ENCODE measurements at regions not wholly inside any gene's neighbourhood (a gene's known extent, or its start where the extent isn't known, plus 50 kb on each side); places are given as distances from the start of the nearest gene placed in this dataset.

DNA sequence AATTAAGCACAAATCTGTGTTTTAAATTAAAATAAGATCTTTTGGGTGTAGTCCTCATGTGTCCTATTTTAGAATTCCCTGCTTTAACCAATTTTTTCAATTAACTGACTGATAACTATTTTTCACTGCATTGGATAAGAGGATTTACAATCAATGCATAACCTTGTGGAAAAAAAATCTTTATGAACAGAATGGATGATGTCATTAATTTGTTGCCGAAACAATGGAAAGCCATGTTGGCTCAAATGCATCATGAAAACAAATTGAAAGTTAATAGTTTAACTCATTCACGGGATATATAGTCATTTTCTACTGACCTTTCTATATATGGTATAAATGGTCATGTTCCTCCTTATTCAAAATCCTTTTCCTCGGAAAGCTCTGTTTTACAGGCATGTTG is 82.3 kb downstream of the PRLHR start:
- WGBS (ENCODE audit: insufficient coverage, insufficient read length): no CpG with 5 or more reads among the region's 3 CpGs

GRCh38 chr10:118511711-118512110 is 83.7 kb downstream of the PRLHR start:
- no peaks in the 10 kb centered on the region for H3K27me3 ChIP-seq (ENCODE audit: control insufficient read depth, insufficient read depth, low read length)
- WGBS (ENCODE audit: insufficient coverage, insufficient read length): no CpG with 5 or more reads among the region's 2 CpGs
- H3K27ac ChIP-seq (ENCODE audit: low read length): no peak overlapping the region
- H3K36me3 ChIP-seq (ENCODE audit: control insufficient read depth, insufficient read depth, low read length): no peaks in the 10 kb centered on the region
- no peak overlapping the region for H3K4me3 ChIP-seq (ENCODE audit: low read length)
- no peaks in the 10 kb centered on the region for H3K4me1 ChIP-seq (ENCODE audit: control insufficient read depth, insufficient read depth, low read length)
- DNase-seq (ENCODE audit: low read depth, low spot score): no peak
- H3K9me3 ChIP-seq (ENCODE audit: control insufficient read depth, insufficient read depth, low read length): no peaks in the 10 kb centered on the region

More for the DNA sequence above, 82.3 kb downstream of the PRLHR start:
- Histone ChIP-seq H3K4me1 (ENCODE audit: control insufficient read depth, insufficient read depth, low read length) (no peaks in the 10 kb centered on the region), H3K9me3 (ENCODE audit: control insufficient read depth, insufficient read depth, low read length) (no peaks in the 10 kb centered on the region), H3K27me3 (ENCODE audit: control insufficient read depth, insufficient read depth, low read length) (no peaks in the 10 kb centered on the region), H3K36me3 (ENCODE audit: control insufficient read depth, insufficient read depth, low read length) (no peaks in the 10 kb centered on the region), H3K4me3 (ENCODE audit: low read length) (no peak overlapping the region), H3K27ac (ENCODE audit: low read length) (no peak overlapping the region)
- no peak for DNase-seq (ENCODE audit: low read depth, low spot score)

DNA sequence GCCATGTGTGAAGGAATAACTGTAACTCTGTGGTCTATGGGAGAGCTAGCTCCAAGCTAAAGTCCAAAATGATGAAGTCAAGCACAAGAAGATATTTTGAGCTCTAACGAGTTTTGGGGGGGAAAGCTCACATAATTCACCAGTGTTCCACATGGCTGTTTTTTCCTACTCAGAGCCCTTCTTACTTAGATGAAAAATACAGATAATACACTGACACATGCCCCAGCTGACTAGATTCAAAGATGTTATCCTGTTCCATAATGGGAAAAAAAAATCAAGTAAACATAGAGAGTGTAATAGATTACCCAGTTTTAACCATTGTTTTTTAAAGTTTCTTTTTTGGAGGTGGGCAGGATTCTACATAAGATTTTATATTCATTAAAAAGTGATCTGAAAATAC is 86.6 kb downstream of the PRLHR start:
- no CpG with 5 or more reads among the region's 1 CpG for WGBS (ENCODE audit: insufficient coverage, insufficient read length)
- Histone ChIP-seq H3K9me3 (ENCODE audit: control insufficient read depth, insufficient read depth, low read length) (no peaks in the 10 kb centered on the region), H3K4me3 (ENCODE audit: low read length) (no peak overlapping the region), H3K36me3 (ENCODE audit: control insufficient read depth, insufficient read depth, low read length) (no peaks in the 10 kb centered on the region), H3K27ac (ENCODE audit: low read length) (no peak overlapping the region), H3K4me1 (ENCODE audit: control insufficient read depth, insufficient read depth, low read length) (no peaks in the 10 kb centered on the region), H3K27me3 (ENCODE audit: control insufficient read depth, insufficient read depth, low read length) (no peaks in the 10 kb centered on the region)
- DNase-seq (ENCODE audit: low read depth, low spot score): no peak

- no CpG with 5 or more reads among the region's 2 CpGs for WGBS (ENCODE audit: insufficient coverage, insufficient read length)
- no peaks in the 10 kb centered on the region for H3K27me3 ChIP-seq (ENCODE audit: control insufficient read depth, insufficient read depth, low read length)
- no peak for DNase-seq (ENCODE audit: low read depth, low spot score)
Measured at GRCh38 chr10:118508355-118508754, 87.1 kb downstream of the PRLHR start.

DNA sequence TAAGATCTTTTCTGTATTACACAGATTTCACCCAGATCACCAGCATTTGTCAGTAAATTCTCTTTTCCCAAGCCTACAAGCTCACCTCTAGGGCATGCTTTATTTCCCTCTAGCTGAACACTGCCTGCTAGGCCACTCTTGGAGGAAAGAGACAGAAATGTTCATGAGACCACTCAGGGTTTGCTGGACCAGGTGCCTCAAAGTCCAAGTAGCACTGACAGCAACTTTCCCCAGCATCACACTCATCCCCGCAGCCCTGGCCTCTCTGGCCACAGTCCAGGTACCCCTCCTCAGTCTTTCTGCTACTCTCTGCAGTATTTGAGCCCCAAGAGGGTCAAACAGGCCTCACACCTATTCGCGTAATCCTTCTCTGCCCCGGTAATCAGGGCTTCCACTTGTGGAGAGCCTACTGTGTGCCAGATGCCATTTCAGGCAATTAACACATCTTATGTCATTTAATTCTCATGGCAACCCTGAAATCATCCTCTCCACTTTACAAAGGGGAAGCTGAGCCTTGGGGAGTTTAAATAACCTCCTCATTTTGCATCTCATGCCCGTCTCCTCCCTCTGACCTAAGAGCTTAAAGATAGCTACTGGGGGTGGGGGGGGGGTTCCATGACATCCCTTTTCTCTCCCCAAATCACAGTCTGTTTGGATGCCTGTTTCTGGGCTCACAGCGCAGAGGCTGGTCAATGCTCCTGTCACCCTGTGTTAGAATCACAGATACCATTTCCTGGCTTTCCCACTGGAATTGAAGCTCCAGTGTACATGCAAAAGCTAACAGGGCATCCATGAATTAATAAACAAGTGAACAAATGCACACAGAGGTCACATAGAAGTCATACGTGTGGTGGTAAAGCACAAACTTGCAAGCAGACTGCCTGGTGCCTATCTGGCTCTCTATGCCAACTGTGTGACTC is 88.5 kb downstream of the PRLHR start:
- 0 out of 2 replicates have a peak, but pooled peaks cover 1% of the 10 kb centered on the region for H3K4me1 ChIP-seq (ENCODE audit: control insufficient read depth, insufficient read depth, low read length)
- WGBS (ENCODE audit: insufficient coverage, insufficient read length): no CpG with 5 or more reads among the region's 7 CpGs
- no peak overlapping the region for H3K4me3 ChIP-seq (ENCODE audit: low read length)
- no peak overlapping the region for H3K27ac ChIP-seq (ENCODE audit: low read length)
- H3K36me3 ChIP-seq (ENCODE audit: control insufficient read depth, insufficient read depth, low read length): no peaks in the 10 kb centered on the region
- H3K27me3 ChIP-seq (ENCODE audit: control insufficient read depth, insufficient read depth, low read length): no peaks in the 10 kb centered on the region
- no peak for DNase-seq (ENCODE audit: low read depth, low spot score)
- no peaks in the 10 kb centered on the region for H3K9me3 ChIP-seq (ENCODE audit: control insufficient read depth, insufficient read depth, low read length)

More at GRCh38 chr10:118508355-118508754, 87.1 kb downstream of the PRLHR start:
- H3K4me3 ChIP-seq (ENCODE audit: low read length): no peak overlapping the region
- no peaks in the 10 kb centered on the region for H3K36me3 ChIP-seq (ENCODE audit: control insufficient read depth, insufficient read depth, low read length)
- H3K27ac ChIP-seq (ENCODE audit: low read length): no peak overlapping the region
- H3K4me1 ChIP-seq (ENCODE audit: control insufficient read depth, insufficient read depth, low read length): no peaks in the 10 kb centered on the region
- no peaks in the 10 kb centered on the region for H3K9me3 ChIP-seq (ENCODE audit: control insufficient read depth, insufficient read depth, low read length)

DNA sequence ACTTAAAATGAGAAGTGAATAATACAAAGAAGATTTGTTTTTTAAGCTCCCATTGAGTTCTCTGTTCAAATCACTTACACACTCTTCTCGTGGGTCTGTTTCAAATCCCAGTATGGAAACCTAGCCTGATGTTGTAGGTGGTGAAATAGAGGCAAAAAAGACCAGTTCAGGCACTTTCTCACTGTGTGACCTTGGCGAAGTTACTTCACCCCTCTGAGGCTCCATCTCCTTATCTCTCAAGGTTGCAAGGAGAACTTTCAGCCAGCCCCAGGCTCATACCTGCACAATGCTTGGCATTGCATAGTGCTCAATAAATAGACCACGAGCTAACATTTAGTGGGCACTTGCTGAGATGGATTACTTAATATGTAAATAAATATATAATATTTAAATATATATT is 90.1 kb downstream of the PRLHR start:
- no peak overlapping the region for H3K4me3 ChIP-seq (ENCODE audit: low read length)
- H3K4me1 ChIP-seq (ENCODE audit: control insufficient read depth, insufficient read depth, low read length): 0 out of 2 replicates have a peak, but pooled peaks cover 1% of the 10 kb centered on the region
- no peaks in the 10 kb centered on the region for H3K9me3 ChIP-seq (ENCODE audit: control insufficient read depth, insufficient read depth, low read length)
- H3K27ac ChIP-seq (ENCODE audit: low read length): no peak overlapping the region
- no CpG with 5 or more reads among the region's 3 CpGs for WGBS (ENCODE audit: insufficient coverage, insufficient read length)
- no peaks in the 10 kb centered on the region for H3K36me3 ChIP-seq (ENCODE audit: control insufficient read depth, insufficient read depth, low read length)
- no peaks in the 10 kb centered on the region for H3K27me3 ChIP-seq (ENCODE audit: control insufficient read depth, insufficient read depth, low read length)
- no peak for DNase-seq (ENCODE audit: low read depth, low spot score)

DNA sequence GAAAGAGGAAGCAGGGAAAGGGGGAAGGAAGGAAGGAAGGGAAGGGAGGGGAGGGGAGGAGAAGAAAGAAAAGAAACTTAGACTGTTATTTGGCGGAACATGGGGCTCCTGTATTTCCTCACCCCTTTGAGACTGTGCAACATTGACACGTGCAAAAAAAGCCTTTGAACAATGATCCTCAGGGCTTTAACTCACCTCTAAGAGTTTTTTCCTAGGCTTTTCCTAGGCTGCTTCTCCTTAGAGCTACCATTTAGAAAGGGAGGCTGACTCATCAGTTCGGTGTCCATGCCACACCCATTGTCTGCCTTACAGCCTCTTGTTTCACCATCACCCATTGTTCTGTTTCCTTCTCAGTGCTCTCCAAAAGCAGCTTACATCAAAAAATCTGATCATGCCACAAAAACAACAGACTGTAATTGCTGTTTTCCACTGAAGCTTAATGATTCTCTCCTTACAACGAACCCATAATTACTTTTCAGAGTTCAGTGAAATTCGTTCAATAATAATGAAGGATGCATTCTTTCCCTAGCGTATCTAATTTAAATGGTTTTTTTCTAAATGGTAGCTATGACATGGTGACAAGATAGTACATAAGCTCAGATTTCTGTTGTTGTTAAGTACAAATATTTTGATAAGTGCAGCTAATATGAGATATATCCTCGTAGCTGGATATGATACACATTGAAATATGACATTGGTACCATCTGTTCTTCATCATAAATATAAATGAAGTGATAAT is 90.8 kb downstream of the PRLHR start:
- no CpG with 5 or more reads among the region's 7 CpGs for WGBS (ENCODE audit: insufficient coverage, insufficient read length)

DNA sequence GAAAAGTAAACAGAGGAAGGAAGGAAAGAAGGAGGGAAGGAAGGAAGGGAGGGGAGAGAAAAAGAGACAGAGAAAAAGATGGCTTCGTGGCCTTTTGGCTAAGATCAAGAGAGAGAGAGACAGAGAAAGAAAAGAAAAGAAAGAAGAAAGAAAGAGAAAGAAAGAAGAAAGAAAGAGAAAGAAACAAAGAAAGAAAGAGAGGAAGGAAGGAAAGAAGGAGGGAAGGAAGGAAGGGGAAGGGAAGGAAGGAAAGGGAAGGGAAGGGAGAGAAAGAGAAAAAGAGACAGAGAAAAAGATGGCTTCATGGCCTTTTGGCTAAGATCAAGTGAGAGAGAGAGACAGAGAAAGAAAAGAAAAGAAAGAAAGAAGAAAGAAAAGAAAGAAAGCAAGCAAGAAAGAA is 91.4 kb downstream of the PRLHR start:
- DNase-seq (ENCODE audit: low read depth, low spot score): no peak
- 0 out of 2 replicates have a peak, but pooled peaks cover 1% of the 10 kb centered on the region for H3K4me1 ChIP-seq (ENCODE audit: control insufficient read depth, insufficient read depth, low read length)
- H3K27me3 ChIP-seq (ENCODE audit: control insufficient read depth, insufficient read depth, low read length): no peaks in the 10 kb centered on the region
- H3K9me3 ChIP-seq (ENCODE audit: control insufficient read depth, insufficient read depth, low read length): no peaks in the 10 kb centered on the region
- no peak overlapping the region for H3K27ac ChIP-seq (ENCODE audit: low read length)
- WGBS (ENCODE audit: insufficient coverage, insufficient read length): no CpG with 5 or more reads among the region's 1 CpG
- no peak overlapping the region for H3K4me3 ChIP-seq (ENCODE audit: low read length)
- H3K36me3 ChIP-seq (ENCODE audit: control insufficient read depth, insufficient read depth, low read length): no peaks in the 10 kb centered on the region

More for the DNA sequence above, 90.8 kb downstream of the PRLHR start:
- Histone ChIP-seq H3K36me3 (ENCODE audit: control insufficient read depth, insufficient read depth, low read length) (no peaks in the 10 kb centered on the region), H3K9me3 (ENCODE audit: control insufficient read depth, insufficient read depth, low read length) (no peaks in the 10 kb centered on the region), H3K27ac (ENCODE audit: low read length) (no peak overlapping the region), H3K4me3 (ENCODE audit: low read length) (no peak overlapping the region), H3K27me3 (ENCODE audit: control insufficient read depth, insufficient read depth, low read length) (no peaks in the 10 kb centered on the region), H3K4me1 (ENCODE audit: control insufficient read depth, insufficient read depth, low read length) (0 out of 2 replicates have a peak, but pooled peaks cover 1% of the 10 kb centered on the region)
- no peak for DNase-seq (ENCODE audit: low read depth, low spot score)

GRCh38 chr10:118503192-118503591 is 92.3 kb downstream of the PRLHR start:
- H3K9me3 ChIP-seq (ENCODE audit: control insufficient read depth, insufficient read depth, low read length): no peaks in the 10 kb centered on the region
- H3K4me3 ChIP-seq (ENCODE audit: low read length): no peak overlapping the region
- H3K27ac ChIP-seq (ENCODE audit: low read length): no peak overlapping the region
- H3K27me3 ChIP-seq (ENCODE audit: control insufficient read depth, insufficient read depth, low read length): no peaks in the 10 kb centered on the region
- H3K4me1 ChIP-seq (ENCODE audit: control insufficient read depth, insufficient read depth, low read length): 0 out of 2 replicates have a peak, but pooled peaks cover 1% of the 10 kb centered on the region
- no peaks in the 10 kb centered on the region for H3K36me3 ChIP-seq (ENCODE audit: control insufficient read depth, insufficient read depth, low read length)
- no peak for DNase-seq (ENCODE audit: low read depth, low spot score)
- WGBS (ENCODE audit: insufficient coverage, insufficient read length): no CpG with 5 or more reads among the region's 2 CpGs

DNA sequence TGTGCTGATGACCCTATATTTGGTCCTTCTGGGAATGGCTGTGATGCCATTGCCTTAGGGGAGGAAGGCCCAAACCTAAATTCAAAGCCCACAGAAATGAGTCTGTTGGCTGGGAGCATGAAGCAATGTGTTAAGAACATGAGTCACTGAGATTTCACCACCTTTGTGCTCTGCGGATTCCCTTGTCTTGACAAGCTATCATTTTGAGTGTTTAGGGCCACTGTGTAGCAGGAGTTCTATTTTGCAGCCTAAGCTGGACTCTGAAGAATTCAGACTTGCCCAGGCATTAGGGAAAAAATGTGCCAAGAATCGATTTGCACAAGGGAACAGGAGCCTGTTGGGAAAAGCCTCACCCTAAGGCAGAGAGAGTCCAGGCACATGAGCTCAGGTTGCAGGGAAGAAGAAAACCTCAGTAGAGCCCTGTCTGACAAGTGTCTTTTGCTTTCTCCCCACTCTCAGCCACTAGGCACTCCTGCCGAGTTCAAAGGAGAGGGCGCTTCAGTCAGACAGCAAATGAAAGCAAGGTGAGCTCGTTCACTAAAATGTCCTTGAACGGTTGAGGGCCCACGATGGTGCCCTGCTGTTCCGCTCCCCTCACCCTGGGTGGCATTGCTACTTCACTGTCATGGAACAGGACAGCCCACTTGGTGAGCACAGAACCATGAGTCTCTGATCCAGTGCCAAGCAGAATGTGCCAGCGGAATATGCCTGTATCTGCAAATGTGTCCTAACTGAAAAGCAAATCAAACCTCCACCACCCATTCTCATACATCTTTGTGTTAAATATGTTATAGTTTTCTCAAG is 93.6 kb downstream of the PRLHR start:
- H3K36me3 ChIP-seq (ENCODE audit: control insufficient read depth, insufficient read depth, low read length): no peaks in the 10 kb centered on the region
- H3K9me3 ChIP-seq (ENCODE audit: control insufficient read depth, insufficient read depth, low read length): no peaks in the 10 kb centered on the region
- DNase-seq (ENCODE audit: low read depth, low spot score): no peak
- no peak overlapping the region for H3K4me3 ChIP-seq (ENCODE audit: low read length)
- no peak overlapping the region for H3K27ac ChIP-seq (ENCODE audit: low read length)
- no CpG with 5 or more reads among the region's 9 CpGs for WGBS (ENCODE audit: insufficient coverage, insufficient read length)
- no peaks in the 10 kb centered on the region for H3K27me3 ChIP-seq (ENCODE audit: control insufficient read depth, insufficient read depth, low read length)
- 0 out of 2 replicates have a peak, but pooled peaks cover 1% of the 10 kb centered on the region for H3K4me1 ChIP-seq (ENCODE audit: control insufficient read depth, insufficient read depth, low read length)

Data from iPS DF 6.9 (cell line).